ENCODE measurements at regions not wholly inside any gene's neighbourhood (a gene's known extent, or its start where the extent isn't known, plus 50 kb on each side); places are given as distances from the start of the nearest gene placed in this dataset.

DNA sequence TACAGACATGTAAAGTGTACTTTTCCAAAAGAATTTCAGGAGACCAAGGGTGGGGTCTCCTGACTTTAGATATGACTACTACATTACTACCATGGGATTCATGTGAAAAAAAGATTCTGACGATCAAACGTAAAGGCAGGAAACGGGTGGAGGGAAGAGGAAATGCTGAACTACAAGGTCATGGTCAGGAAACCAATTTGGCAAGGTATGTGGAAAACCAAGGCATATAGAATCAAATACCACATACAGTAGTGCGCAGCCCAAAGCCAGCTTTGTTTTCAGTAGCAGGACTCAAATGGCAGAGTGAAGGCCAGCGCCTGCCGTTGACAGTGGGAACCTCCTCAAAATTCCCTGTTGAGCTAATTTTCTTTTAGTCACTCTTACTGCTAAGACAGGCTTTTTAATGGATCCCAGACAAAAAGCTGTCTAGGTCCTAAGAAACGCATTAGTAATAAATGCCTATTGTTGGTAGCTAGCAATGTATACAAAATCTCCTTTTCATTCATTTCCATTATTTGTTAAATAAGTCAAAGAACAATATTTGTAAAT, 57.6 kb upstream of the SERTAD2 start:
- Histone ChIP-seq H3K9me3 (ENCODE audit: insufficient read depth, low read length) (peaks cover 4% of the 10 kb centered on the region; the same call in 1 of the 2 replicates), H3K36me3 (replicated peaks; ENCODE audit: low read depth, low read length) (no peaks in the 10 kb centered on the region), H3K4me1 (ENCODE audit: low read length) (peaks cover 2% of the 10 kb centered on the region; the same call in 1 of the 2 replicates), H3K27me3 (ENCODE audit: low read depth, low read length) (peaks cover 11% of the 10 kb centered on the region; the same call in 1 of the 2 replicates), H3K79me2 (ENCODE audit: low read length) (no peaks in the 10 kb centered on the region), H3K27ac (ENCODE audit: low read length) (no peak overlapping the region), H4K20me1 (ENCODE audit: insufficient read depth, low read length) (no peaks in the 10 kb centered on the region), H3K4me2 (ENCODE audit: low read length) (no peak overlapping the region), H2AFZ (ENCODE audit: low read depth, low read length) (no peak overlapping the region), H3K4me3 (ENCODE audit: low read length) (no peak overlapping the region), H3K9ac (ENCODE audit: low read length) (no peak overlapping the region)
- TF ChIP-seq EZH2phosphoT487 (IDR thresholded peaks at IDR 0.05; ENCODE audit: low read depth) = no peak
- TF ChIP-seq, protein P1, sequence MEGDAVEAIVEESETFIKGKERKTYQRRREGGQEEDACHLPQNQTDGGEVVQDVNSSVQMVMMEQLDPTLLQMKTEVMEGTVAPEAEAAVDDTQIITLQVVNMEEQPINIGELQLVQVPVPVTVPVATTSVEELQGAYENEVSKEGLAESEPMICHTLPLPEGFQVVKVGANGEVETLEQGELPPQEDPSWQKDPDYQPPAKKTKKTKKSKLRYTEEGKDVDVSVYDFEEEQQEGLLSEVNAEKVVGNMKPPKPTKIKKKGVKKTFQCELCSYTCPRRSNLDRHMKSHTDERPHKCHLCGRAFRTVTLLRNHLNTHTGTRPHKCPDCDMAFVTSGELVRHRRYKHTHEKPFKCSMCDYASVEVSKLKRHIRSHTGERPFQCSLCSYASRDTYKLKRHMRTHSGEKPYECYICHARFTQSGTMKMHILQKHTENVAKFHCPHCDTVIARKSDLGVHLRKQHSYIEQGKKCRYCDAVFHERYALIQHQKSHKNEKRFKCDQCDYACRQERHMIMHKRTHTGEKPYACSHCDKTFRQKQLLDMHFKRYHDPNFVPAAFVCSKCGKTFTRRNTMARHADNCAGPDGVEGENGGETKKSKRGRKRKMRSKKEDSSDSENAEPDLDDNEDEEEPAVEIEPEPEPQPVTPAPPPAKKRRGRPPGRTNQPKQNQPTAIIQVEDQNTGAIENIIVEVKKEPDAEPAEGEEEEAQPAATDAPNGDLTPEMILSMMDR (IDR thresholded peaks at IDR 0.05; ENCODE audit: low read depth, low read length) = no peak

DNA sequence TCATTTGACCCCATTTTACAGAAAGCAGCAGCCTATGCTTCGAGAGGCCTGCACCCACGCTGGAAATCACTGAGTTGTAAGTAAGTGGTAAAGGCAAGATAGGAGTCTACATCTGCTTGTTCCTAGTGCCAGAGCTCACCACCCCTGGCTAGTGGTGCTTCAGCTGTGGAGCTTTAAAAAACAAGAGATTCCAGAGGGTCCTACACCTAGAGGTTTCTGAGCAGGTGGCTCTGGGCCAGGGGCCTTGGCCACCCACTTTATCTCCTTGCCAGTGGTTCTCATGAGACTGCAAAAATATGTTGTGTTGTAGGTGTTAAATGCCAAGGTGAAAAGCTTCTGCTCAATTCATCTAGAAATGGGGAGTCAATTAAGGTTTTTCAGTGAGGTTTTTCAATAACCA, 60.0 kb upstream of the SERTAD2 start:
- Histone ChIP-seq H3K27me3 (ENCODE audit: low read depth, low read length) (peaks cover 21% of the 10 kb centered on the region; the same call in 1 of the 2 replicates), H3K4me2 (ENCODE audit: low read length) (no peak overlapping the region), H3K79me2 (ENCODE audit: low read length) (no peaks in the 10 kb centered on the region), H2AFZ (ENCODE audit: low read depth, low read length) (no peak overlapping the region), H3K9me3 (ENCODE audit: insufficient read depth, low read length) (no peaks in the 10 kb centered on the region), H3K4me3 (ENCODE audit: low read length) (no peak overlapping the region), H3K36me3 (replicated peaks; ENCODE audit: low read depth, low read length) (no peaks in the 10 kb centered on the region), H4K20me1 (ENCODE audit: insufficient read depth, low read length) (no peaks in the 10 kb centered on the region), H3K9ac (ENCODE audit: low read length) (no peak overlapping the region), H3K27ac (ENCODE audit: low read length) (no peak overlapping the region), H3K4me1 (ENCODE audit: low read length) (peaks cover 2% of the 10 kb centered on the region; the same call in 1 of the 2 replicates)
- TF ChIP-seq EZH2phosphoT487 (IDR thresholded peaks at IDR 0.05; ENCODE audit: low read depth) = no peak
- TF ChIP-seq, protein P1 (IDR thresholded peaks at IDR 0.05; ENCODE audit: low read depth, low read length) = no peak

DNA sequence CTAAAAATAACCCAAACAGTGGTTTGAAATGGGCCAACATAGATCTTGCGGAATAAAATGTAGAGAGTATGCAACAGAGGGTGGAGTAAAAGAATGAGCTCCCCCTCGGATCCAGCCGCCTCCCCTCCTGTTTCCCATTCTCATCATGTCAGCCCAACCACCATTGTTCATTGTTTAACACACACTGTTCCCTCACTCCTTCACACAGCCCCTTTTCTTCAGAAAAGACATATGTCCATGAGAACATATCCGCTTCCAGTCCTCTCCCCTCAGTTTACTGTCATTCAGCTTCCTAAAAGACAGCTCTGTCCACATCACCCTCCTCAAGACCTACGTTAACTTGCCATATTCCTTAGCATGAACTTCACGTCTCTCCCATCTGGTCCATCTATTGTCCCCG, 62.9 kb upstream of the SERTAD2 start:
- Histone ChIP-seq H3K36me3 (replicated peaks; ENCODE audit: low read depth, low read length) (no peaks in the 10 kb centered on the region), H3K27me3 (ENCODE audit: low read depth, low read length) (peaks cover 41% of the 10 kb centered on the region; the same call in 1 of the 2 replicates), H2AFZ (ENCODE audit: low read depth, low read length) (no peak overlapping the region), H4K20me1 (ENCODE audit: insufficient read depth, low read length) (no peaks in the 10 kb centered on the region), H3K79me2 (ENCODE audit: low read length) (no peaks in the 10 kb centered on the region), H3K4me1 (ENCODE audit: low read length) (peaks cover 2% of the 10 kb centered on the region; the same call in 1 of the 2 replicates), H3K9ac (ENCODE audit: low read length) (no peak overlapping the region), H3K4me2 (ENCODE audit: low read length) (no peak overlapping the region), H3K27ac (ENCODE audit: low read length) (no peak overlapping the region), H3K4me3 (ENCODE audit: low read length) (no peak overlapping the region), H3K9me3 (ENCODE audit: insufficient read depth, low read length) (no peaks in the 10 kb centered on the region)
- TF ChIP-seq EZH2phosphoT487 (IDR thresholded peaks at IDR 0.05; ENCODE audit: low read depth) = no peak
- TF ChIP-seq, protein P1 (IDR thresholded peaks at IDR 0.05; ENCODE audit: low read depth, low read length) = no peak

DNA sequence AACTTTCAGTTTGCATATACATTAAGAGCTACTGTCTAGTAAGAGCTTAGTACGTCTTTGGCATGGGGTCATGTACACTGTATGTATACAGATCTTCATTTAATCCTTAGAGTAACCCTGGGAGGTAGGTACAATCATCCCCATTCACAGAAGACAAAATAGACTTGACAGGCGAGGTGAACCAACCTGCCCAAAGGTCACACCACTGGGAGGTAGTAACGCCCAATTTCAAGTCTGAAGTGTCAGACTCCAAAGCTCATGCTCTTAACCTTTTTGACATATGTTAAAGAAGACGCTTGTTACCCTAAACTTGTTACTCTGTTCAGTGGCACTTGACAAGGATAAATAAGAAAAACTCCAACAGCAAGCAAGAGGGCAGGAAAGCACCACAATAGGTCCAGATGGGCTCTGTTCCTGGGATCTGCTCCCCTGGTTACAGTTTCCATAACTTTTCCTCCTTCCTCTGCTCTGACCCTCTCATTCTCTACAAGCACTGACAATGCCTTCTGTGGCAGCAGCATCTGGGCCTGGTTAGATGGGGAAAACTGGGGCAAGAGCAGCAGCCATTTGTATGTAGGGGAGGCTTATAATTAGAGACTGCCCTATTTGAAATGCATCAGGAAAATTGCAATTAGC, 64.7 kb upstream of the SERTAD2 start:
- no peak overlapping the region for H3K27ac ChIP-seq (ENCODE audit: low read length)
- no peaks in the 10 kb centered on the region for H4K20me1 ChIP-seq (ENCODE audit: insufficient read depth, low read length)
- H3K9ac ChIP-seq (ENCODE audit: low read length) = no peak overlapping the region
- no peak overlapping the region for H2AFZ ChIP-seq (ENCODE audit: low read depth, low read length)
- H3K79me2 ChIP-seq (ENCODE audit: low read length) = no peaks in the 10 kb centered on the region
- H3K9me3 ChIP-seq (ENCODE audit: insufficient read depth, low read length) = no peaks in the 10 kb centered on the region
- TF ChIP-seq, protein P1 (IDR thresholded peaks at IDR 0.05; ENCODE audit: low read depth, low read length) = no peak
- TF ChIP-seq EZH2phosphoT487 (IDR thresholded peaks at IDR 0.05; ENCODE audit: low read depth) = no peak
- peaks cover 7% of the 10 kb centered on the region; the same call in 1 of the 2 replicates for H3K4me1 ChIP-seq (ENCODE audit: low read length)
- H3K4me3 ChIP-seq (ENCODE audit: low read length) = no peak overlapping the region
- H3K4me2 ChIP-seq (ENCODE audit: low read length) = no peak overlapping the region
- H3K36me3 ChIP-seq (replicated peaks; ENCODE audit: low read depth, low read length) = no peaks in the 10 kb centered on the region
- peaks cover 52% of the 10 kb centered on the region for H3K27me3 ChIP-seq (ENCODE audit: low read depth, low read length)
